Panc1 (cell line): ENCODE measurements at regions not wholly inside any gene's neighbourhood (a gene's known extent, or its start where the extent isn't known, plus 50 kb on each side); places are given as distances from the start of the nearest gene placed in this dataset.

ENCODE experiments used
- CTCF ChIP-seq: fragments of 450-650 bp; IDR thresholded peaks from 2 replicates; pipeline ENCODE4 v1.5.1; 2017; ENCODE audit warnings: mild to moderate bottlenecking
- POLR2AphosphoS5 ChIP-seq: IDR thresholded peaks from 2 replicates; pipeline ENCODE4 v1.6.1; 2012; ENCODE audit warnings: mild to moderate bottlenecking, low read depth, low read length, moderate library complexity
- SIN3A ChIP-seq: IDR thresholded peaks from 2 replicates; pipeline ENCODE4 v1.6.1; 2012; ENCODE audit warnings: low read depth, mild to moderate bottlenecking, low read length, moderate library complexity, borderline replicate concordance; ENCODE audit not compliant: insufficient read depth
- TCF7L2 ChIP-seq: IDR thresholded peaks from 2 replicates; pipeline ENCODE4 v1.6.1; 2011; ENCODE audit warnings: mild to moderate bottlenecking, low read depth, low read length, inconsistent platforms
- TF ChIP-seq, protein P1 (sequence below), 2 experiments: IDR thresholded peaks; 2 replicates each; pipeline ENCODE4 v1.6.1; 2011 to 2012; ENCODE audit warnings: low read depth in 2 of 2, control low read depth in 1 of 2, low read length in 1 of 2, mild to moderate bottlenecking in 1 of 2, moderate library complexity in 1 of 2; ENCODE audit not compliant: insufficient read depth in 1 of 2

- TF ChIP-seq, protein P1, sequence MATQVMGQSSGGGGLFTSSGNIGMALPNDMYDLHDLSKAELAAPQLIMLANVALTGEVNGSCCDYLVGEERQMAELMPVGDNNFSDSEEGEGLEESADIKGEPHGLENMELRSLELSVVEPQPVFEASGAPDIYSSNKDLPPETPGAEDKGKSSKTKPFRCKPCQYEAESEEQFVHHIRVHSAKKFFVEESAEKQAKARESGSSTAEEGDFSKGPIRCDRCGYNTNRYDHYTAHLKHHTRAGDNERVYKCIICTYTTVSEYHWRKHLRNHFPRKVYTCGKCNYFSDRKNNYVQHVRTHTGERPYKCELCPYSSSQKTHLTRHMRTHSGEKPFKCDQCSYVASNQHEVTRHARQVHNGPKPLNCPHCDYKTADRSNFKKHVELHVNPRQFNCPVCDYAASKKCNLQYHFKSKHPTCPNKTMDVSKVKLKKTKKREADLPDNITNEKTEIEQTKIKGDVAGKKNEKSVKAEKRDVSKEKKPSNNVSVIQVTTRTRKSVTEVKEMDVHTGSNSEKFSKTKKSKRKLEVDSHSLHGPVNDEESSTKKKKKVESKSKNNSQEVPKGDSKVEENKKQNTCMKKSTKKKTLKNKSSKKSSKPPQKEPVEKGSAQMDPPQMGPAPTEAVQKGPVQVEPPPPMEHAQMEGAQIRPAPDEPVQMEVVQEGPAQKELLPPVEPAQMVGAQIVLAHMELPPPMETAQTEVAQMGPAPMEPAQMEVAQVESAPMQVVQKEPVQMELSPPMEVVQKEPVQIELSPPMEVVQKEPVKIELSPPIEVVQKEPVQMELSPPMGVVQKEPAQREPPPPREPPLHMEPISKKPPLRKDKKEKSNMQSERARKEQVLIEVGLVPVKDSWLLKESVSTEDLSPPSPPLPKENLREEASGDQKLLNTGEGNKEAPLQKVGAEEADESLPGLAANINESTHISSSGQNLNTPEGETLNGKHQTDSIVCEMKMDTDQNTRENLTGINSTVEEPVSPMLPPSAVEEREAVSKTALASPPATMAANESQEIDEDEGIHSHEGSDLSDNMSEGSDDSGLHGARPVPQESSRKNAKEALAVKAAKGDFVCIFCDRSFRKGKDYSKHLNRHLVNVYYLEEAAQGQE (IDR thresholded peaks at IDR 0.05; ENCODE audit: insufficient read depth in 1 of 2, low read depth in 2 of 2, low read length in 1 of 2): no peak
- TF ChIP-seq CTCF: no peak
- no peak for TF ChIP-seq SIN3A
- no peak for TF ChIP-seq TCF7L2
- TF ChIP-seq POLR2AphosphoS5: no peak
These were observed 95.1 kb upstream of the ATP1A1 start for GRCh38 chr1:116277840-116278540.
